IMR-90 (cell line): ENCODE measurements at regions not wholly inside any gene's neighbourhood (a gene's known extent, or its start where the extent isn't known, plus 50 kb on each side); places are given as distances from the start of the nearest gene placed in this dataset.

ENCODE experiments used
- ATAC-seq: fragments of 200-7000 bp; cut with Tn5 transposase; 2 replicates; pipeline ENCODE4 v1.9.1; 2020; ENCODE audit warnings: low read depth, mild to moderate bottlenecking, moderate library complexity
- BruUV-seq: library from RNA; stranded (reverse); fragments of 400-500 nt; replicated peaks from 2 replicates; lab custom pipeline; 2021; lab: Mats Ljungman, UMichigan
- CTCF ChIA-PET: fragments of 300-600 bp; formaldehyde crosslinking; extraction: SDS; loops from one replicate; lab custom pipeline; 2021; ENCODE audit warnings: antibody characterized with exemption; lab: Yijun Ruan, JAX
- POLR2A ChIA-PET: fragments of 300-600 bp; sonication (Branson Sonifier 250); formaldehyde crosslinking; loops from one replicate; lab custom pipeline; 2022; ENCODE audit warnings: antibody characterized with exemption; ENCODE audit not compliant: unreplicated experiment; lab: Charles Lee
- DNase-seq: peaks from one replicate; pipeline ENCODE4 v3.0.0; 2013
- H2AFZ ChIP-seq: replicated peaks from 2 replicates; pipeline ENCODE3; 2013; ENCODE audit warnings: low read length, mild to moderate bottlenecking; ENCODE audit not compliant: poor library complexity
- H2AK5ac ChIP-seq: 2 replicates; pipeline ENCODE4 v1.6.1; 2013; ENCODE audit warnings: low read depth, low read length, inconsistent platforms
- H2AK9ac ChIP-seq: replicated peaks from 2 replicates; pipeline ENCODE3; 2013; ENCODE audit warnings: mild to moderate bottlenecking, low read depth, low read length, moderate library complexity; ENCODE audit not compliant: poor library complexity
- H2BK120ac ChIP-seq: 2 replicates; pipeline ENCODE4 v1.6.1; 2013; ENCODE audit warnings: low read depth, low read length, inconsistent platforms
- H2BK15ac ChIP-seq: 3 replicates; pipeline ENCODE4 v1.6.1; 2013; ENCODE audit warnings: low read depth, low read length, inconsistent platforms
- H2BK20ac ChIP-seq: 2 replicates; pipeline ENCODE4 v1.6.1; 2013; ENCODE audit warnings: low read depth, mild to moderate bottlenecking, inconsistent platforms, low read length, moderate library complexity
- H2BK5ac ChIP-seq: 2 replicates; pipeline ENCODE4 v1.6.1; 2013; ENCODE audit warnings: mild to moderate bottlenecking, low read depth, low read length, inconsistent platforms; ENCODE audit not compliant: poor library complexity, severe bottlenecking
- H3K14ac ChIP-seq: replicated peaks from 2 replicates; pipeline ENCODE4 v1.6.1; 2013; ENCODE audit warnings: low read depth, low read length, inconsistent platforms
- H3K18ac ChIP-seq: 2 replicates; pipeline ENCODE4 v1.6.1; 2013; ENCODE audit warnings: low read depth, low read length, control low read depth
- H3K23ac ChIP-seq: 2 replicates; pipeline ENCODE4 v1.6.1; 2013; ENCODE audit warnings: low read depth, low read length, inconsistent platforms
- H3K27ac ChIP-seq: 2 replicates; pipeline ENCODE4 v1.5.1; 2013; ENCODE audit warnings: mild to moderate bottlenecking, control low read depth, low read length; ENCODE audit not compliant: insufficient read depth
- H3K27me3 ChIP-seq: 2 replicates; pipeline ENCODE4 v1.6.1; 2013; ENCODE audit warnings: low read length; ENCODE audit not compliant: control insufficient read depth, insufficient read depth
- H3K36me3 ChIP-seq: 2 replicates; pipeline ENCODE4 v1.6.1; 2013; ENCODE audit warnings: low read length, mixed read lengths; ENCODE audit not compliant: control insufficient read depth, insufficient read depth
- H3K4ac ChIP-seq: 2 replicates; pipeline ENCODE4 v1.6.1; 2013; ENCODE audit warnings: low read depth, low read length, inconsistent platforms
- H3K4me1 ChIP-seq: 2 replicates; pipeline ENCODE4 v1.6.1; 2013; ENCODE audit warnings: low read length, mixed read lengths; ENCODE audit not compliant: control insufficient read depth, insufficient read depth
- H3K4me2 ChIP-seq: 2 replicates; pipeline ENCODE4 v1.6.1; 2013; ENCODE audit warnings: low read depth, mild to moderate bottlenecking, control low read depth, low read length, moderate library complexity
- H3K4me3 ChIP-seq: 2 replicates; pipeline ENCODE4 v1.5.1; 2013; ENCODE audit warnings: low read depth, mild to moderate bottlenecking, control low read depth, low read length, moderate library complexity; ENCODE audit not compliant: insufficient read depth
- H3K56ac ChIP-seq: 2 replicates; pipeline ENCODE4 v1.6.1; 2013; ENCODE audit warnings: low read length, inconsistent platforms; ENCODE audit not compliant: insufficient read depth; ENCODE audit errors: extremely low read depth
- H3K79me1 ChIP-seq, 2 experiments: 2 replicates each; pipeline ENCODE4 v1.6.1; 2013; ENCODE audit warnings: low read length in 2 of 2, inconsistent platforms in 1 of 2, low read depth in 1 of 2
- H3K9ac ChIP-seq: 2 replicates; pipeline ENCODE4 v1.6.1; 2013; ENCODE audit warnings: low read depth, low read length, control low read depth
- H3K9me1 ChIP-seq: 2 replicates; pipeline ENCODE4 v1.6.1; 2013; ENCODE audit warnings: low read length, inconsistent platforms; ENCODE audit not compliant: insufficient read depth
- H3K9me3 ChIP-seq: 2 replicates; pipeline ENCODE4 v1.6.1; 2013; ENCODE audit warnings: low read length; ENCODE audit not compliant: control insufficient read depth, insufficient read depth
- H4K20me1 ChIP-seq: 2 replicates; pipeline ENCODE4 v1.6.1; 2013; ENCODE audit warnings: low read length, inconsistent platforms; ENCODE audit not compliant: insufficient read depth
- H4K5ac ChIP-seq: 2 replicates; pipeline ENCODE4 v1.6.1; 2013; ENCODE audit warnings: mild to moderate bottlenecking, low read depth, low read length, control low read depth
- H4K8ac ChIP-seq, 2 experiments: 2 replicates each; pipeline ENCODE4 v1.6.1; 2013; ENCODE audit warnings: low read depth in 2 of 2, low read length in 2 of 2, control low read depth in 1 of 2, inconsistent platforms in 1 of 2
- H4K91ac ChIP-seq: 2 replicates; pipeline ENCODE4 v1.6.1; 2013; ENCODE audit warnings: low read depth, low read length, inconsistent platforms; ENCODE audit not compliant: insufficient read depth
- BHLHE40 ChIP-seq: fragments of 150-350 bp; IDR thresholded peaks from 2 replicates; pipeline ENCODE4 v1.6.1; 2016; ENCODE audit warnings: mild to moderate bottlenecking, low read depth, low read length
- CEBPB ChIP-seq: IDR thresholded peaks from 2 replicates; pipeline ENCODE4 v1.6.1; 2012; ENCODE audit warnings: low read depth, low read length, improper control_type of control experiment
- CHD1 ChIP-seq: IDR thresholded peaks from 2 replicates; pipeline ENCODE4 v1.6.1; 2012; ENCODE audit warnings: low read depth, low read length, improper control_type of control experiment
- CTCF ChIP-seq: conservative IDR thresholded peaks from 2 replicates; pipeline ENCODE4 v1.5.1; 2012; ENCODE audit warnings: mild to moderate bottlenecking, low read depth, low read length, improper control_type of control experiment
- ELK1 ChIP-seq: fragments of 150-350 bp; IDR thresholded peaks from 2 replicates; pipeline ENCODE4 v1.6.1; 2016; ENCODE audit warnings: low read depth, mild to moderate bottlenecking, low read length, moderate library complexity, borderline replicate concordance
- FOS ChIP-seq: fragments of 150-350 bp; IDR thresholded peaks from 2 replicates; pipeline ENCODE4 v1.6.1; 2016; ENCODE audit warnings: low read depth, low read length
- MAFK ChIP-seq: IDR thresholded peaks from 2 replicates; pipeline ENCODE4 v1.6.1; 2012; ENCODE audit warnings: low read depth, low read length, improper control_type of control experiment
- MAZ ChIP-seq: IDR thresholded peaks from 2 replicates; pipeline ENCODE4 v1.6.1; 2012; ENCODE audit warnings: low read depth, mild to moderate bottlenecking, low read length, improper control_type of control experiment, moderate library complexity, borderline replicate concordance
- NFE2L2 ChIP-seq: fragments of 150-350 bp; IDR thresholded peaks from 2 replicates; pipeline ENCODE4 v1.6.1; 2016; ENCODE audit warnings: low read depth, mild to moderate bottlenecking, low read length
- POLR2A ChIP-seq: IDR thresholded peaks from 2 replicates; pipeline ENCODE4 v1.6.1; 2012; ENCODE audit warnings: mild to moderate bottlenecking, low read depth, low read length
- RAD21 ChIP-seq: IDR thresholded peaks from 2 replicates; pipeline ENCODE4 v1.6.1; 2012; ENCODE audit warnings: low read length, improper control_type of control experiment
- RCOR1 ChIP-seq: IDR thresholded peaks from 2 replicates; pipeline ENCODE4 v1.6.1; 2012; ENCODE audit warnings: mild to moderate bottlenecking, low read length, improper control_type of control experiment; ENCODE audit not compliant: insufficient replicate concordance
- RFX5 ChIP-seq: IDR thresholded peaks from 2 replicates; pipeline ENCODE4 v1.8.0; 2012; ENCODE audit warnings: low read depth, mild to moderate bottlenecking, low read length, moderate library complexity
- SMC3 ChIP-seq: fragments of 150-350 bp; IDR thresholded peaks from 2 replicates; pipeline ENCODE4 v1.6.1; 2016; ENCODE audit warnings: low read depth, mild to moderate bottlenecking, antibody characterized with exemption, low read length, moderate library complexity
- USF2 ChIP-seq: fragments of 150-350 bp; IDR thresholded peaks from 2 replicates; pipeline ENCODE4 v1.6.1; 2017; ENCODE audit warnings: mild to moderate bottlenecking, antibody characterized with exemption, low read length, low read depth
- WGBS, 2 experiments: methylation state at CpG; one replicate each; pipeline versions ENCODE4 v1.1.5 to v1.1.7; 2013; ENCODE audit warnings: missing lambda C conversion rate in 2 of 2; ENCODE audit not compliant: insufficient read length in 1 of 2; ENCODE audit errors: extremely low coverage in 2 of 2; 5-methylcytosine and 5-hydroxymethylcytosine counted together
- dilution Hi-C: fragments of 300-500 bp; cut with HindIII; formaldehyde crosslinking; loops from one replicate; pipeline ENCODE4 v1.14.3; 2018; ENCODE audit warnings: low sequenced_read_pairs; ENCODE audit not compliant: unreplicated experiment
- in situ Hi-C: fragments of 300-500 bp; cut with MboI; formaldehyde crosslinking; loops from 3 replicates; pipeline ENCODE4 v1.14.3; 2019; ENCODE audit warnings: low sequenced_read_pairs, inconsistent platforms, mixed read lengths
- intact Hi-C: fragments of 100-400 bp; cut with micrococcal nuclease; formaldehyde crosslinking; loops from 2 replicates; pipeline ENCODE4 v1.10.0; 2022

- Histone ChIP-seq H2BK5ac (no peak overlapping the region), H2BK120ac (no peak overlapping the region), H3K4me3 (no peak overlapping the region), H4K8ac (no peak overlapping the region), H3K14ac (no peak overlapping the region), H3K27me3 (no peaks in the 10 kb centered on the region), H3K4me2 (no peak overlapping the region), H4K5ac (no peak overlapping the region), H2AK5ac (no peak overlapping the region), H3K18ac (no peak overlapping the region), H2AK9ac (peak overlapping the region; percentile 55), H3K23ac (no peak overlapping the region), H3K9me3 (no peaks in the 10 kb centered on the region), H3K27ac (no peak overlapping the region), H3K4ac (no peak overlapping the region), H3K4me1 (0 out of 2 replicates have a peak, but pooled peaks cover 2% of the 10 kb centered on the region), H4K91ac (no peak overlapping the region), H4K20me1 (peaks cover 6% of the 10 kb centered on the region), H2BK15ac (no peak overlapping the region), H3K36me3 (peaks cover 85% of the 10 kb centered on the region), H3K9me1 (peaks cover 21% of the 10 kb centered on the region), H3K56ac (no peak overlapping the region), H2BK20ac (no peak overlapping the region), H3K79me1 (peaks cover 16 to 35% of the 10 kb centered on the region in 2 experiments), H3K9ac (no peak overlapping the region), H2AFZ (no peak overlapping the region)
- ChIA-PET CTCF (no interaction called here), POLR2A (no interaction called here)
- no peak for DNase-seq
- dilution Hi-C loops (no loop called here), intact Hi-C loops (no loop called here), in situ Hi-C loops (no loop called here)
- no peak for ATAC-seq
- BruUV-seq, result no TSS peak
- 100% methylated on average over 4 of the region's 4 CpGs; no CpG with 5 or more reads in 1 of the 2 experiments for WGBS, 2 experiments
- TF ChIP-seq NFE2L2, result no peak
- no peak for TF ChIP-seq FOS
- TF ChIP-seq MAFK, result no peak
- TF ChIP-seq ELK1, result no peak
- no peak for TF ChIP-seq RFX5
- TF ChIP-seq POLR2A, result no peak
- TF ChIP-seq CTCF, result no peak
- no peak for TF ChIP-seq BHLHE40
- TF ChIP-seq CEBPB, result no peak
- TF ChIP-seq USF2, result no peak
- TF ChIP-seq CHD1, result no peak
- TF ChIP-seq RAD21, result no peak
- TF ChIP-seq SMC3, result no peak
- TF ChIP-seq RCOR1, result no peak
- TF ChIP-seq MAZ, result no peak
These were observed 239.3 kb downstream of the GLI2 start for GRCh38 chr2:120974950-120975349.
